ENCODE measurements at regions not wholly inside any gene's neighbourhood (a gene's known extent, or its start where the extent isn't known, plus 50 kb on each side); places are given as distances from the start of the nearest gene placed in this dataset.

DNA sequence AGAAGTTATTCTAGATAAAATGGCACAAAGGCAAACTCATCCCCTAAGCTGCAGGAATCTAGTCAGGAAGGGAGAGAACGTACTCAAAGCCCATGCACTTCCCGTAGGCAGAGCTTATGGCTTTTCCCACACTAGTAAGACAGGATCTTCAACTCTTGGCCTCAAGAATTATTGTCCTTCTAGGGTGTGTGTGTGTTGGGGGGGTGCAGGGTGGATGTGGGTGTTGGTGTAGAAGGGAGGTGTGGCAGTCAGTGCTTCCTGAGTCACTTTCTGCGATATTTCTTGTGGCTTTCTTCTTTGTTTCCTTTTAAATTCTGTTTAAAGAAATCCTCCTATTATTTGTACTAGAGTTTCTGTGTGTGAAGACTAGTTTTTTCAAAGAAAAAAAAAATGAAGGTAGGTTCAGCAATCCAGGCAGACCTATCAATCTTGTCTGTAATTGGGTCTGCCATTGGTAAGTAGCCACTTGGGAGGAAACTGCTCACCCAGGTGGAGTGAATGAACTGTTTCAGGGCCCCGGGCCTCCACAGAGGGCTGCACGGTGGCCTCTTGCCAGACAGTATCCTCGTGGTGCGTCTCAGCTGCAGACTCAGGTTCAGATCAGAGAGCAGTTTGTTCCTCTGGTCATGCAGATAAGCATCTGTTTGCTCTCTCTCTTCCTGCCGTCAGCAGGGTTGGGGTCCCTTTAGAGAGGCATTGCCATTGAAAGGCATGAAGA is 131.9 kb downstream of the NPR3 start:
- no peak for DNase-seq
- H3K4me3 ChIP-seq (ENCODE audit: low read depth, low read length): no peak overlapping the region
- H3K4me1 ChIP-seq: no peaks in the 10 kb centered on the region
- TF ChIP-seq, protein P1, sequence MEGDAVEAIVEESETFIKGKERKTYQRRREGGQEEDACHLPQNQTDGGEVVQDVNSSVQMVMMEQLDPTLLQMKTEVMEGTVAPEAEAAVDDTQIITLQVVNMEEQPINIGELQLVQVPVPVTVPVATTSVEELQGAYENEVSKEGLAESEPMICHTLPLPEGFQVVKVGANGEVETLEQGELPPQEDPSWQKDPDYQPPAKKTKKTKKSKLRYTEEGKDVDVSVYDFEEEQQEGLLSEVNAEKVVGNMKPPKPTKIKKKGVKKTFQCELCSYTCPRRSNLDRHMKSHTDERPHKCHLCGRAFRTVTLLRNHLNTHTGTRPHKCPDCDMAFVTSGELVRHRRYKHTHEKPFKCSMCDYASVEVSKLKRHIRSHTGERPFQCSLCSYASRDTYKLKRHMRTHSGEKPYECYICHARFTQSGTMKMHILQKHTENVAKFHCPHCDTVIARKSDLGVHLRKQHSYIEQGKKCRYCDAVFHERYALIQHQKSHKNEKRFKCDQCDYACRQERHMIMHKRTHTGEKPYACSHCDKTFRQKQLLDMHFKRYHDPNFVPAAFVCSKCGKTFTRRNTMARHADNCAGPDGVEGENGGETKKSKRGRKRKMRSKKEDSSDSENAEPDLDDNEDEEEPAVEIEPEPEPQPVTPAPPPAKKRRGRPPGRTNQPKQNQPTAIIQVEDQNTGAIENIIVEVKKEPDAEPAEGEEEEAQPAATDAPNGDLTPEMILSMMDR (IDR thresholded peaks at IDR 0.05; ENCODE audit: low read depth, low read length): no peak
- H3K9me3 ChIP-seq: no peaks in the 10 kb centered on the region
- H3K36me3 ChIP-seq: no peaks in the 10 kb centered on the region
- no peaks in the 10 kb centered on the region for H3K27me3 ChIP-seq

DNA sequence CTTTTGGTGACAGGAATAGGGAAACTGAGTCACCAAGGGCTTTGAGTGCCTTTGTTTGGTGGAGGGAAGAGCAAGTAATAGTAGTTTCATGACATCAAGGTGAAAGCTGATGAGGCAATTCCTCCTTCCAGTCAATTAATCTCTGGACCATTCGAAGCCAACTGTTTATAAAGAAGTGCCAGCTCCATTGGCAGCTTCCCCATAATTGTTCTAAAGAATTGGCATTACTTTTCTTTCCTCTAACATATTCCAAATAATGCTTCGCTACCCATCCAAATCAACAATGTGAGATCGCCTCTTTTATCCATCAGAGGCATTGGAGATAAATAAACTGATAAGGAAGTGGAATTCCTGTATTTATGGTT is 132.4 kb downstream of the NPR3 start:
- no peaks in the 10 kb centered on the region for H3K36me3 ChIP-seq
- H3K4me3 ChIP-seq (ENCODE audit: low read depth, low read length): no peak overlapping the region
- no peaks in the 10 kb centered on the region for H3K9me3 ChIP-seq
- no peaks in the 10 kb centered on the region for H3K4me1 ChIP-seq
- DNase-seq: no peak
- TF ChIP-seq, protein P1 (IDR thresholded peaks at IDR 0.05; ENCODE audit: low read depth, low read length): no peak
- H3K27me3 ChIP-seq: no peaks in the 10 kb centered on the region

DNA sequence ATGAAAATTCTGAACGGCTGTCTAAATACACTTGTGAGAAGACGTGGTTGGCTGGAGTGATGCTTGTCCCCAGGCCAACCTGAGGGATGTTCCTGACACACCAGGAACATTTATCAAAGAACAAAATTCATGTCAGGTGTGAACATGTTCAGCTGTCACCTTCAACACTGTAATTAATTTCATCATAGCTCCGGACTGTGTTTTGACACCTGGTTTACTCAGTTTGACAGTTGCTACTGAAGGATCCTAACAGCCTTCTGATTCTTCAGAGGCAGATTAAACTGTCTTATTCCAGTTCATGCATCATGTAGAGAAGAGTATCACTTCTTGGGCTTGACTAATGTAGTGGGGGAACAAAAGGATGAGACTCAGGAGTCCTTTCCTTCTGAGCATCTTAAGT is 134.1 kb downstream of the NPR3 start:
- no peaks in the 10 kb centered on the region for H3K36me3 ChIP-seq
- H3K9me3 ChIP-seq: no peaks in the 10 kb centered on the region
- TF ChIP-seq, protein P1 (IDR thresholded peaks at IDR 0.05; ENCODE audit: low read depth, low read length): no peak
- no peak overlapping the region for H3K4me3 ChIP-seq (ENCODE audit: low read depth, low read length)
- H3K27me3 ChIP-seq: no peaks in the 10 kb centered on the region
- no peaks in the 10 kb centered on the region for H3K4me1 ChIP-seq
- no peak for DNase-seq

DNA sequence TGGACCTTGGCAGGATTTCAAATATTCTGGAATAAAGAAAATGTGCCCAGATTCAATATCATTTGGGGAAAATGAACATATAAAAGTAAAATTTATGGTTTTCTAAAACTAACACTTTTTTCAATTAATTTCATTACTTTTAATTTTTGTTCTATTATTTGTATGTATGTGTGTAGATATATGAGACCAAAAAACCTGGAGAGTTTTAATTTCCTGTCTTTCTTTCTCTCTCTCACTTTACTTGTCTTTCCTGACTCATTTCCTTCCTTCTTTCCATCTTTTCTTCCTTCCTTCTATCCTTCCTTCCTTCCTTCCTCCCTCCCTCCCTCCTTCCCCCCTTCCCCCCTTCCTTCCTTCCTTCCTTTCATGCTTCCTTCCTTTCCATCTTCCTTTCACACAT is 137.0 kb downstream of the NPR3 start:
- Histone ChIP-seq H3K4me3 (ENCODE audit: low read depth, low read length) (no peak overlapping the region), H3K4me1 (no peaks in the 10 kb centered on the region), H3K9me3 (no peaks in the 10 kb centered on the region), H3K27me3 (no peaks in the 10 kb centered on the region), H3K36me3 (no peaks in the 10 kb centered on the region)
- no peak for DNase-seq
- TF ChIP-seq, protein P1 (IDR thresholded peaks at IDR 0.05; ENCODE audit: low read depth, low read length): no peak

DNA sequence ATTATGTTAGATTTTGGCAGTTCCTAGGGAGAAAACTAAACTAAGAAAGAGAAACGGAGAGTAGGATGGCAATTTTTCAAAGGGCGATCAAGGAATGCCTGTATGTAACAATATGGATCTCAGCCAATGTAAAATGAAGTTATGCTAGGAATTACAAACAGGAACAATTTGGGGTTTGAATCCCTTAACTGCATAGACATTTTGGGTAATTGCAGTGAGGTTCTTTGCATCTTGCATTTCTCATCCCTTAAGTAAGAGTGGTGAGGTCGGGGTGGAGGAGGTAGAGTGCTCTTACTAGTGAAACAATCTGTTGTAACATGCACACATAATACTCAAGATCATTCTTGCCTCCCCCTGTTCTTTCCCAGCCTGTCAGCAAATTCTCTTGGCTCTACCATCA is 137.6 kb downstream of the NPR3 start:
- Histone ChIP-seq H3K4me1 (no peaks in the 10 kb centered on the region), H3K27me3 (no peaks in the 10 kb centered on the region), H3K4me3 (ENCODE audit: low read depth, low read length) (no peak overlapping the region), H3K36me3 (no peaks in the 10 kb centered on the region), H3K9me3 (no peaks in the 10 kb centered on the region)
- TF ChIP-seq, protein P1 (IDR thresholded peaks at IDR 0.05; ENCODE audit: low read depth, low read length): no peak
- DNase-seq: no peak

DNA sequence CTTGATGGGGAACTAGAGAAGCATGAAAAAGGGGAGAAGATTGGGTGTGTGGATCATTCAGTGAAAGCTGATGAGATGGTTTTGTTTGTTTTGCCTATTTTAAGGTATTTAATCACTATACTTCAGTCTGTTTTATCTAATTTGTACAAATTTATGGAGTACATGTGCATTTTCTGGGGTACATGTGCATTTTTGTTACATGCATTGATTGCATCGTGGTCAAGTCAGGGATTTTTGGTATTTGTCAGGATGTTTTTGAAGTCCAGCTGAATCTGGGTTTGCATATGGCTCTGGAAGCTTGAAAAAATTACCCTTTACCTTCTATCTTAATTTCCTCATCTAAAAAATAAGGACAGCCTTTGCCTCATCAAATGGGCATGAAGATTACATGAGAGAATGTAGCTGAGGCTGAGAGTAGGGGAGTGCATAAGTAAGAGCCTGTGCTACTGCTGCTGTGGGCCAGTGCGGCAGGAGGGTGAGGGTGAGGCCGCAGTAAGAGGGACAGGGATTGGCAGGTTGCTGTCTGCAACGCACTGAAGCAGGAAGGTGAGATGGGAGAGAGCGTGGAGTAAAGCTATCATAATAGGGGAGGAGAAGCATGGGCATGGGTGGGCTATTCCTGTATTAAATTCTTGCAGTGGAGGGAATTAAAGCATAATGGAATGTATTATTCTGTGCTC is 139.8 kb downstream of the NPR3 start:
- H3K36me3 ChIP-seq: no peaks in the 10 kb centered on the region
- TF ChIP-seq, protein P1 (IDR thresholded peaks at IDR 0.05; ENCODE audit: low read depth, low read length): no peak
- no peaks in the 10 kb centered on the region for H3K9me3 ChIP-seq
- H3K27me3 ChIP-seq: no peaks in the 10 kb centered on the region
- H3K4me3 ChIP-seq (ENCODE audit: low read depth, low read length): no peak overlapping the region
- H3K4me1 ChIP-seq: no peaks in the 10 kb centered on the region
- no peak for DNase-seq
